DMS 273 treated with DMSO at 0.1 percent for 48 hours (cell line): ENCODE measurements at regions not wholly inside any gene's neighbourhood (a gene's known extent, or its start where the extent isn't known, plus 50 kb on each side); places are given as distances from the start of the nearest gene placed in this dataset.

Experiments used
- DNase-seq: peaks from one replicate; lab custom pipeline; 2025; lab: John Stamatoyannopoulos, UW

DNA sequence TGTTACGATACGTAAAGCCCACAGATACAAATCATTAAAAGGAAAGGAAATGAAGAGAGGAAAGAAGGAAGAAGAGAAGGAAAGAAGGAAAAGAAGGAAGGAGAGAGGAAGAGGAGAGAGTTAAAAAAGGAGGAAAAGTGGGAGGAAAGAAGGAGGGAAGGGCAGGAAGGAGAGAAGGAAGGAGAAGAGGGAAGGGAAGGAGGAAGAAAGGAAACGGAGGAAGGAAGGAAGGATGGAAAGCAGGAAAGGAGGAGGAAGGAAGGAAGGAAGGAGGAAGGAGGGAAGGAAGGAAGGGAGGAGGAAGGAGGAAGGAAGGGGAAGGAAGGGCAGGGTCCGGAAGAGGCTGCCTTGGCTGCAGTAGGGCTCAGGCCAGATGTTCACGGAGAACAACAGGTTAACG is 95.2 kb downstream of the ENGASE start:
- no peak for DNase-seq

DNA sequence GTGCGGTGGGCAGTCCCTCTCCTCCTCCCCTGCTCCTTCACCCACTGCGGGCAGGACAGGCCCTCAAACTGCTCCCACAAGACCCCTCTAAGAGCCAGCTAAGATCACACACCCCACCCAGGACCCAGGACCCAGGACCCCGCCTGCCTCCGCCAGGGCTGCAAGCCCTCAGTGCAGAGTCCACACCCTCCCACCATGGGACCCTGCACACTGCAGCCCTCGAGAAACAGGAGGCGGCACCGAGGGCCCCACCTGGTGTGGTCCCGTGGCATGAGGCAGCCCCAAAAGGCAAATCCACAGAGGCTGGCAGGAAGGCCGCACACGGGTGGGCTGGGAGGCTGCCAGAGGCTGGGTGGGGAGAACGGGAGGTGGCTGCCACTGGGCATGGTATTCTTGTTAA is 94.7 kb downstream of the ENGASE start:
- DNase-seq: no peak

DNA sequence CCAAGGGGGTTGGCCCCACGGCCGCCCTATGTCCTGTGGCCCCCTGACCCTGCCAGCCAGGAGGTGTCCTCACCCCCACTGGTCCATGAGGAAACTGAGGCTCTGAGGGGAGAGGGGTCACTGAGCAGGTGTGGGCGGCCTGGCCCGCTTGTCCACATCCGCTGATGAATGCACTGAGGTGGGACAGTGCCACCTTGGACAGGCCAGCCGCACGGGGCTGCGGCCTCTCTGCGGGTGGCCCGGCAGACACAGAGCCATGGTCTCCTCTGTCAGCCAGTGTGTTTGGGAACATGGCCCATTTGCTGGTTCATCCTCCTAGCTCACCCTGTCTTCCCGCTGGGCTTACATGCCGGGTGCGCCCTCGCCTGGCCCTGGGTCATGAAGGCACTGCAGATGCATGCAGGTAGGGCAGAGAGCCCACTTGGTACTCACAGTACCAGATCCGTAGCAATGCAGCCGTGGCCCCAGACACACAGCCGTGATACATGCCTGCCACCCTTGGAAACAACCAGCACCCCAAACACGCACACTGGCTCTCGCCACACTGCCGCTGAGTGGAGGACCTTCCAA is 93.9 kb downstream of the ENGASE start:
- DNase-seq: no peak

DNA sequence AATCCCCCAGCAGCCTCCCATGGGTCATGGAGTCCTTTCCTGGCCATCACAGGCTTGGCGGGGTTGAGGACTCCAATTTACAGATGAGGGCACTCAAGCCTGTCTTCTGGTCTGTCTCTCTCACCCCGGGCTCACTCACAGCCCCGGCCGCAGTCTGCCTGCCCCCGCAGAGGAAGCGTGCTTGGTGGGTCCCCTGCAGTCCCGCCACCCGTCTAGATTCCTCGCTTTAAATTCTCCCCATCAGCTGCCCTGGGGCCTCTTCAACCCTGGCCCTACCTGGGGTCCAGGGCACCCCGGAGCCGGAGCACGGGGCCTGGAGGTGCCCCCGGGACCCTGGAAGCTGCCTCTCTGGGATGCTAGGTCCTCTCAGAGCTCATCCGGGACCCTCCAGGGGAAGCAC is 92.9 kb downstream of the ENGASE start:
- no peak for DNase-seq

DNA sequence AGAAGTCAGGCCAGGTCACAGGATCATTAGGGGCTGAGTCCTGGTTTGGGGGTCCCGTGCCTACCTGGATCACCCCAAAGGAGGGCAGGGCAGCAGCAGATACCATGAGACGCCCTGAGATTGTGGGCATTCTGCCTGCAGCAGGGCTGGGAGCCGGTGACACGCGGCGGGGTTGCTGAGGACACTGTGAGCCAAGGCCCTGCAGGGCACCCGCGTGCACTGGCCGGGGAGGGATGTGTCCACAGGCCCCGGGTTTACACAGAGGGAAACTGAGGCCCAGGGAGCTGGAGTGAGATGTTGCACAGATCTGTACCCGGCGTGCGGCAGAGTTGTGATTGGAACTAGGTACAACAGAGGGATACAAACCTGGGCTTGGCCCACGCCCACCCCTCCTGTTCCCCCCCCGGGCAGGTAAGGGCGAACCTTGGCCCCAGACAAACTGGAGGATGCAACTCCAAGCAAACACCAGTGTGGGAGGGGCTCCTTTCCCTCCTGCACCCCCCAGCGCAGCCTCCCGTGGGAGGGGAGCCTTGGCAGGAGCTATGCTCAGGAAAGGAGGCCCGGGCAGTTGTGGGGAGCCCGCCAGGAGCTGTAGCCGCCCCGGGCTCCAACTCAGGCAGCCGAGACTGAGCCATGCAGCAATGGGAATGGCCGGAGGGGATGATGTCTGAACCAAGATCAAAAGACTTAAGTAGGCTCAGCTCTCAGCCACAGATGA is 91.3 kb downstream of the ENGASE start:
- DNase-seq: no peak

DNA sequence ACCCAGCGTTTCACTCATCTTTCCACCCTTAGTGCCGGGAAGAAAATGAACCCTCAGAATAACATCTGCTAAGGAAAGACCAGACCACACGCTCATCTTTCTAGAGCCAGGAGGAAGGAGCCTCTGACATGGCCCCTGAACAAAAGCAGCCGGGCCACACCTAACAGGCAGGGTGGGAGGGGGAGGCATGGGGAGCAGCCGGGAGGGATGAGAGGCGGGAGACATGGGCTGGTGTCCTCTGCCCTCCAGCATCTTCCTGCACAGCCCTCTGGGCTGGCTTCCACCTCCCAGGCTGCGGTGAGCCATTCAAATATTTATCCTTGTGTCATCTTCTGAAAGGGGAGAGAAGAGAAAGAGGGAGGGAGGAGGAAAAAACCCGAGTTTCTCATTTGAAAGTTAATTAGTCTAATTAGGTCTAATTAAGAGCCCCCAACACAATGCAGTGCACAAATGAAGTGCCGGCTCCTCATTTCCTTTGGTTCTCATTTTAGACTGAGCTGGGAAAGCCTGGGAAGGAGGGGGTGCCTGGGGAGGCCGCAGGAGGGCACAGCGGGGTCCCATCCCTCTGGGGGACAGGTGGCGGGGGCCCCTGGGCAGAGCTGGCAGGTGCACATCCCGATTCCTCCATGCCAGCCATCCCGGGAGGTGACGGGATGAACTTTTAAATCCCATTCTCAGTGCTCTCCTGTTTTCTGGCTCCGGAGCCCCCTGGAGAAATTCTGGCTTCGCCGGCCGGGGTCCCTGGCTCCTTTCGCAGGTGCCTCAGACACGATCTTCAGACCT is 90.5 kb downstream of the ENGASE start:
- DNase-seq: no peak

DNA sequence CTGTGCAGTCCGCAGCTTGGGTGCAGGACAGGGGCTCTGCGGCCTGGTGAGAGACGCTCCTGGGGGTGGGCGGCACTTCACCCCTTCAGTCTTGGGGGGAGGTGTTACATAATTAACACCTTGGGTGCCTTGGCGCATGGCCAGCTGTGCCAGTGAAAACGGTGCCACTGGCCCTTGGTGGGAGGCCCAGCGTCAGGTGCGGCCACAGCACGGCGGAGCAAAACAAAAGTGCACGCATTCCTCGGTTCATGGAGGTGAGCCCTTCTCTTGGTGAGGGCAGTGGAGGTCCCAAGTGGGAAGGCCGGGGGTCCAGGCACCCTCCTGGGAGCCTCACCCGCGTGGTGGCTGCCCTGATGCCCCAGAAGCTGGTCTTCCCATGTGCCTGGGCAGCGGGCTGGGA is 89.8 kb downstream of the ENGASE start:
- DNase-seq: no peak

DNA sequence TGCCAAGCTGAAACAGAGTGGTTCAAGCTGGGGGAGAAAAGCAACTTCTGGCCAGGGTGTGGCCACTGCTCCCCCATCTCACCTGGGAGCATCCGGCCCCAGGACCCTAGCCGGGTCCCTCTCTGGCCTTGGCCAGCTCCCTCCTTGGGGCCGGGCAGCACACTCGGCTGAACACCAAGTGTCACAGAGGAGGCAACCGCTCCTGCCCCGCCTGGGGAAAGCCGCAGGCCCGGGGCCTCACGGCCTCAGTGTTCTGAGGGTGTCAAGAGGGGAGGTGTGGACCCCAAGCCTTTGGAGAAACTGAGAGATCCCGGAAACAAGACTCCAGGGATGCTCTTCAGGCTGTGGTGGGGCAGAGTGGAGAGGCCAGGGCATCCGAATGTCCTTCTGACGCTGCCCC is 88.4 kb downstream of the ENGASE start:
- DNase-seq: no peak

DNA sequence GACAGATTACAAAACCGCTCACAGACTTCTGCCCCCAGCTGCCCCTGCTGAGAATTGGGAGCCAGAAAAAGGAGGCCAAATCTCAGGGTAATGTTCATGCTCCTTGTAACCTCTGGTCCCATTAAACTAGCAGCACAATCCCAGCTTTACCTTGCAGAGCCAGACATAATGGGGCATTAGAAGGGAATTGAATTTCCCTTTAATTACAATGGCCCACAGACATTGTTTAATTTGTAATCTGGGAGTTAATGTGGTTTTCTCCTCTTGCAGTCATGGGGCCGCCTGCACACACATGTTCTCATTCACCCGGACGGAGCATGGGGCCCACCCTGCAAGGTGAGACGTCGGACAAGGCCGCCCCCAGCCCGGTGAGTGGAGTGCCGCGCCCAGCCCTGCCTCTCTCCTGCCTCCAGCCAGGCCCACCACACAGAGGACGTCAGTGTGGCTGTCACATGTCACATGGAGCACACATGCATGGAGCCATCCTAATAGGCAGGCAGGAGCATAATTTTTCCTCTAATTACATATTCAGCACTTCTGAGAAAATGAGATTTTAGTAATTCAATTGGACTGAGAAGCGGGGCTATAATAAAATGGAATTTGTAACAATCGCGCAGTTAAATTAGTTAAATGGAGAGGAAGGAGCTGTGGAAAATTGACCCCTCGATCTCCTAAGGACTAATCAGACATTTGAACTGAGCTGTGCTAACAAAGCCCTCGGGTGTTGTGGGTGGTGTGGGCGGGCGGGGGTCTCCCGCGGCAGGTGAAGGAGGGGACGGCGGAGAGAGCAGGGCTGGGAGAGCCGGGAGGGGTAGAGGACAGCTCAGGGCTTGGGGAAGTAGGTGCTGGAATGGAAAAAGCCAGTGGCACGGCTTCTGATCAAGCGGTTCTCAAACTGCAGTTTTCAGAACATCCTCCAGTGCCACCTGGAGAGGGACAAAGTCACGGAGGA is 87.7 kb downstream of the ENGASE start:
- no peak for DNase-seq

DNA sequence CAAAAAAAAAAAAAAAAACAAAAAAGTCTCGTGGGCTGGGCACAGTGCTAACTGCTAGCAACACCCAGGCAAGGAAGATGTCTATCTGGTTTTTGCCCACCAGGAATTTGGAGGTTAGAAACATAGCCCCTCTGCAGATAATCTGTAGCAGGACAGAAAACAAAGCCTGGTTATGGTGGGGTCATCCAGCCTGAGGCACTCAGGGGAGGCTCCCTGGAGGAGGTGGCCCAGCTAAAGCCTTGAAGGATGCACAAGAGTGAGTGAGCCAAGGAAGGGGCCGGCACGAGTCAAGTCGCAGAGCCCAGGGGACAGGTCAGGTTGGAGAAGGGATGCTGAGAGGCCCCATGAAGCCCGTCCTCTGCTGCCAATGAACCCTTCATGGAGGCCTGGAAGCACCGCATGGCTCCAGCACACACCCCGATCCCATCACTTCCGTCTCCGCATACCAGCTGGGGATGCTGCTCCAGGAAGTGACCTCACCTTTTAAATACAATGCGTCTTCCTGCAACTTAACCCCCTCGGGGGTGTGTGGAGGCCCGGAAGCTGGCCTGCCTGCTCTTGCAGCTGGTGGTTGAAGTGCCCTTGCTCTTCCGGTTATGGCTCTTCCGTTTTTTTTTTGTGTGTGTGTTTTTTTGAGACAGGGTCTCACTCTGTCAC is 86.5 kb downstream of the ENGASE start:
- no peak for DNase-seq

DNA sequence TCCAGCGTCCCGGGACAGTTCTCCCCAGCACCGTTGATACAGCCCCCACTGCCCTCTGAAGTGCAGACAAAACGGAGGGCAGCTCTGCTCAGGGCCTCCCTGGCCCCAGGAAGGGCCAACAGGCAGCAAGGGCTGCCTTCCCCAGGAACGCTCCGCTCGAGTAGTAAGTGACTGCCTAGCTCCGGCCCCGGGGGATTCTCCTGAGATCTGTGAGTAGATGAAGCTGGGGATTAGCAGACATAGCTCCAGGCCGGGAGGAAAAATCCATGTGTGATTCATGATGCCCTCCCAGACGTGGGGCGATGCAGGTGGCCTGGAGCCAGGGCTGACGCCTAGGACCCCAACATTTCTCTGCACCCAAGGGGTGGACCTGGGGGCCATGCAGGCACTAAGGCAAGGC is 85.3 kb downstream of the ENGASE start:
- no peak for DNase-seq

DNA sequence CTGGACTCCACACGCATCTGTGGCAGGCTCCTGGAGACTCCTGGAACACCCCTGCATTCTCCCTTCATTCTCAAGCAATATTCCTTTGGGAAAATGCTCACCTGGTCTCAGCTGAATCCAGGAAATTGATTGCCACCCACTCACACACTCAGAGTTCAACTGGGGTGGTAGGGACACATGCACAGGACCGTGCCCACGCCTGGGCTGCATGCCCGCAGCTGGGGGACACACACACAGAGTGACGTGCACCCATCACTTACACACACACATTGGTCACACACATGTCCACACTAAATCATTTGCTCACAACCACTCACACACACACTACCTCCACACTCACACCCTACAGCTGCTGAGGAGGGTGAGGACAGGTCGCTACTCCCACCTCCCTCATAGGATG is 84.8 kb downstream of the ENGASE start:
- DNase-seq: no peak

DNA sequence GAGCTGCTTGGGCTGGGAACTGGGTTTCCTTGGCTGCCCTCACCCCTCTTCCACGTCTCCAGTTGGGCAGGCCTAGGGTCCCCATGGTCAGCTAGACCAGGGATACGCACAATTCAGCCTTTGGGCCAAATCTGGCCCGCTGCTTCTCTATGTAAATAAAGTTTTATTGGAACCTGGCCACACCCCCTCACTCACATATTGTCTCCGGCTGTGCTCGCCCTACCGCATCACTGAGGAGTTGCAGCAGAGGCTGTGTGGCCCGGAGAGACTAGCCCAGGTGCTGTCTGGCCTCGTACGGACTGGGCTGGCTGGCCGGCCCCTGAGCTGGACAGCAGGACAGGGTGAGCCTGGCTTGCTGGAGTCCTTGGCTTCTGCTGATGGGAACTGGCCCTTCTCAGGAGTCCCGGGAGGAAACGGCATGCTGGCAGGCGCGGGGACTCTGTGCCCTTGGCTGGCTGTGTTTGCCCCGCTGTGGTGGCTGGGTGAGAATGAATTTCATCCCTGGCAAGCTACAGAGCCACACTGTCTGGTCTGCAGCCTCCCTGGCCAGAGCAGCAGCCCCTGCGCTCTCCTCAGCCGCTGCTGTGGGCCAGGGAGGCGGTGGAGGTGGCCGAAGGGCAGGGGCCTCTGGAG is 82.0 kb downstream of the ENGASE start:
- no peak for DNase-seq

DNA sequence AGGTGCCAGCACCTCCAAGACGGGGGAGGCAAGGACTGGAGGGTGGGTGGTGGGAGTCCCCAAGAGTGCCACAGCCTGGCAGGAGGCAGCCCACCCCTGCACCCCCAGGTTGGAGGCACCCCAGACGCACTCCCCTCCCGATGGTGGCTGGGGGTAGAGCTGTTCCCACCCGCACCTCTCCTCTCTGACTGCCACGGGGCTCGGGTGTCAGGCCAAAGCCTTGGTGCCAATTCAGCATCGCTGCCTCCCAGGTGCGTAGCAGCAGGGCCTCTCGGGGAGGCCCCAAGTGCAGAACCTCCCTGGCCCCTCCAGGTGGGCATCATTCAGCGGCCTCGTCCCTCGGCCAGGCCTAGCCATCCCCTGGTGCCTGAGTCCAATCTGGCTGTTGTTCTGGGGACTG is 81.1 kb downstream of the ENGASE start:
- no peak for DNase-seq

DNA sequence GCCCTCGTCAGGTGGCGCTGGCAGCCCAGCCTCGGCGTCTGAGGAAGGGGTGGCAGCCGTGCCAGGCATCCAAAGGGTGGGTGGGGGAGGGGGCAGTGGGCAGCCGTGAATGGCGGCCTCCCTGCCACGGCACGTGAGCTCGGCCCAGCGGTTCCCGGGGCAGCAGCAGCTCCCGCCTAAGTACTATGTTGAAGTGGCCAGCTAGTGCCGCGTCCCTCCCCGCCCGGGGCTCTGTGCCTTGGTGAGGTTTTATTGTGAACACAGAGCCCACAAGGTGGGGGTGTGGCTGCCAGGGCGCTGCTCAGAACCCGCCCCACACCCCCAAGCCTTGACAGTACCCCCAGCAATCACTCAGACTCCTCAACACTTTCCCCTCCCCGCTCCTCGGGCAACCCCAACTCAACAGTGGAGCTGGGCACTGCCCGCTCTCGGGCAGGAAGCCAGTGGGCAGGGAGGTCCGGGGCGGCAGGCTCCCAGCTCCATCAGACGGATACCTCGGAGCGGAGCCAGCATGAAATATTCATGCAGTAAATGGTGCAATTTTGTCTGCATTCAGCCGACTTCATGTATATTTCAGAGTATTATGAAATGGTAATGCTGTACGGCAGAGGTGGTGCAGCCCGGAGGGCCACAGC is 80.4 kb downstream of the ENGASE start:
- DNase-seq: no peak

DNA sequence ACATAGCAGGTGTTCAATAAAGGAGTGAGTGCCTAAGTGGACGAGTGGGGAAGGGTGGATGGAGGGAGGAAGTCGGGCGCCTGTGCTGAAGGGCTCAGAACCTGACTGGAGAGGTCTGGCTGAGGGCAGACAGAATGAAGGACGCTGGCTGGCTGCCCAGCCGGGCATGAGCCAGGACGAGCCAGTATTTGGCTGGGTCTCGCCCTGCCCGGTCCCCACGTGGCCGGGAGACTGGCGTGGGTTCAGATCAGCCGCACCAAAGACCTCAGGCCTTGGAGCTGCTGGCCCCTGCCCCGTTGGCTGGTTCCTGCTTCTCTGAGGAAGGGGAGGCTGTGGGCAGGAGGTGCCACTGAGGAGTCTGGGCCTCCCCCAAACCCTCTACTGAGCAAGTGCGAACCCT is 79.8 kb downstream of the ENGASE start:
- no peak for DNase-seq

DNA sequence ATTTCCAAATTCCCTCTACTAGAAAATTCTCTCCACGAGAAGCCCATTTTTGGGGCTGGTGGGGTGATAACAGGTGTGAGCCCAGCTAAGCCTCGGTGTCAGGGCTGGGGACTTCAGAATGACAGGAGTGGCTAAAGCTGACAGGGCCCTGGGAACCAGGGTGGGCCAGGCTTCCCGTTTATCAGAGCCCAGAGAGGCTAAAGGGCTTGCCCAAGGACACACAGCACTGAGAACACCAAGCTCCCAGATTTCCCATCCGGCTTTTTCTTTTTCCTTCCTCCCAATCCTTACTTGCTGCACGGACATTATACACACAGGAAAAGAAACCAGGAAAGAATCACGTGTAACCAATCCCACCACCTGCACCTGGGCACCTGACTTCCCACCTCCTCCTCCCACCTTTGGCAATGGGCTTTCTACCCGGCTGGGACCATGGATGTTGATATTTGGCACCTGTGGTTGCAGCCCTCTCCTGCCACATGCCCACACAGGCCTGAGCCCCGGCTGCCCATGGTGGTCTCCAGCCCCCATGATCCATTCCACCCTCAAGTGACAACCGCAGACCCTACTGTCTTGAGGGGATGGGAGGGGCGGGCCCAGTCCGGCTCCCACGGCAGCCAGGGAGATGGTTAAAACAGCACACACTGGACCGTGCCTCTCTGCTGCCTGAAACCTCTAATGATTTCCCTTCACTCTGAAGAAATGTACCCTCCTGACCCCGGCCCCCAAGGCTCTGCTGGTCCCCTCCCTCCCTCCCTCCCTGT is 78.9 kb downstream of the ENGASE start:
- DNase-seq: no peak

DNA sequence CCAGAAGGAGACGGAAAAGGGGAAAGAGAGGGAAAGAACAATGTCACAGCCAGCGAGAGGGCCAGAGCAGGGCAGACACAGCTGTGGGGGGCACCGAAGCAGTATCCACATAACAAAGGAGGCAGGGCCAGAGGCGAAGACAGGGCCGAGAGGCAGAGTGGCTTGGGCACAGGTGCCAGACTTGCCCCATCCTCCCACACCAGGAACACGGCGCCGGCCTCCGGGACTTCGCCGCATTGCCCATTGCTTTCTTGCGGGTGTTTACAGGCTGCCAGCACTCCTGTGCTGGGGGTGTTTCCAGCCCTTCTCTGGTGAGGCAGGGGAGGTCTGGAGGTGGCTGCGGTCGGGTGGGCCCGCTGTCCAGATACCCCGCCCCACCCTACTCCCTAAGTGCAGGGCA is 78.0 kb downstream of the ENGASE start:
- no peak for DNase-seq

DNA sequence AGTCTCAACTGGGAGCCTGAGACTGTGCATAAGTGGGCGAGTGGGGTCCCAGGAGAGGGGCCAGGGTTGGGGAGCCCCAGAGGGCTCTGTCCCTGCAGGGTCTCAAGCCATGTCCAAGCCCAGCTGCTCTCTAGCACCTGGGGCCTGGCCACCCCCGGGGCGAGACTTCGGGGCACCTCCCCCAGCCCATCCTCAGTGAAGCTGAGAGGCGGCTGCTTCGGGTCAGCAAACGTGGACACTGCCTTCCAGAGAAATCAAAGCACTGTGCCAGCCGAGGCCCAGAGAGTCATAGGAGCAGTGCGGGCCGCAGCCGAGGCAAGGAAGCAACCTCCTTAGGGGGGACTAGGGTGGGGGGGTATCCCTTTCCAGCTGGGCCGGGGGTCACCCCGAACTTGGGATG is 77.5 kb downstream of the ENGASE start:
- DNase-seq: no peak

DNA sequence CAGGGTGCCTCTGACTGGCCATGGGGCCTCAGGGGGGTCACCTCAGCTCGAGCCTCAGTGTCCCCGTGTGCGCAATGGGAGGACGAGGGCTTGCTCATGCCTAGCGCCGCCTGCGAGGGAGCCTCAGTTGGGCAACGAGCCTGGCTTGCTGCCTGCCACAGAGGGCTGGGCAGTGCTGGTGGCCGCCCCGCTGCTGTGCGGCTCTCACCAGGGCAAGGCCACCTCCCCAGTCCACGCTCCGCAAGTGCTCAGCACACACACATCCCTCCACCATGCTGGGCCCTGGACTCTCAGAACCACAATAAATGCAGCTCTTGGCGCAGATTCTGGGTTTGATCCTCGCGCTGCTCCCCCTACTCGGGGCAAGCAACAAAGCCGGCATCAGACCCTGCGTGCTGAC is 76.2 kb downstream of the ENGASE start:
- DNase-seq: no peak
